ENCODE measurements at regions not wholly inside any gene's neighbourhood (a gene's known extent, or its start where the extent isn't known, plus 50 kb on each side); places are given as distances from the start of the nearest gene placed in this dataset.

- WGBS, 2 experiments (ENCODE audit: insufficient coverage in 1 of 2, insufficient read length in 1 of 2) = 79 to 86% methylated on average over 2 to 5 of the region's 5 CpGs
- Mint-ChIP-seq H3K4me3 (no peak overlapping the region), H3K9me3 (no peaks in the 10 kb centered on the region), H3K27me3 (ENCODE audit: insufficient read depth) (no peaks in the 10 kb centered on the region), H3K36me3 (ENCODE audit: low read depth) (no peaks in the 10 kb centered on the region), H3K27ac (no peak overlapping the region), H3K4me1 (peaks cover 5% of the 10 kb centered on the region)
- no peak overlapping the region for H3K9ac ChIP-seq (ENCODE audit: extremely low read depth, low read length, poor library complexity, severe bottlenecking)
- no peak overlapping the region for H3K27ac ChIP-seq (ENCODE audit: low read depth, low read length)
- no peak for TF ChIP-seq CTCF (conservative IDR thresholded peaks at IDR 0.05)
- no peak overlapping the region for H3K4me3 ChIP-seq (ENCODE audit: low read length)
- DNase-seq = peak; percentile 64
- peaks cover 7% of the 10 kb centered on the region for H3K27me3 ChIP-seq (ENCODE audit: control insufficient read depth, insufficient read depth, low read length, poor library complexity, severe bottlenecking)
- peaks cover 2% of the 10 kb centered on the region for H3K4me1 ChIP-seq (ENCODE audit: control insufficient read depth, insufficient read depth, low read length)
- no peaks in the 10 kb centered on the region for H3K9me3 ChIP-seq (ENCODE audit: control insufficient read depth, low read length)
- H3K36me3 ChIP-seq (ENCODE audit: control insufficient read depth, insufficient read depth, low read length) = no peaks in the 10 kb centered on the region
These were observed 194.1 kb downstream of the SP3 start for GRCh38 chr2:173770947-173771678.

GRCh38 chr2:173772205-173772604 lies 193.0 kb downstream of the SP3 start:
- no peaks in the 10 kb centered on the region for H3K9me3 Mint-ChIP-seq
- H3K27me3 Mint-ChIP-seq (ENCODE audit: insufficient read depth) = no peaks in the 10 kb centered on the region
- H3K4me3 ChIP-seq (ENCODE audit: low read length) = no peak overlapping the region
- no peaks in the 10 kb centered on the region for H3K36me3 Mint-ChIP-seq (ENCODE audit: low read depth)
- DNase-seq = no peak
- peaks cover 2% of the 10 kb centered on the region for H3K27me3 ChIP-seq (ENCODE audit: control insufficient read depth, insufficient read depth, low read length, poor library complexity, severe bottlenecking)
- no peak overlapping the region for H3K27ac Mint-ChIP-seq
- H3K4me1 Mint-ChIP-seq = peaks cover 5% of the 10 kb centered on the region
- peaks cover 2% of the 10 kb centered on the region for H3K4me1 ChIP-seq (ENCODE audit: control insufficient read depth, insufficient read depth, low read length)
- no peak overlapping the region for H3K4me3 Mint-ChIP-seq
- H3K27ac ChIP-seq (ENCODE audit: low read depth, low read length) = no peak overlapping the region
- no peaks in the 10 kb centered on the region for H3K36me3 ChIP-seq (ENCODE audit: control insufficient read depth, insufficient read depth, low read length)
- H3K9ac ChIP-seq (ENCODE audit: extremely low read depth, low read length, poor library complexity, severe bottlenecking) = no peak overlapping the region
- no peak for TF ChIP-seq CTCF (conservative IDR thresholded peaks at IDR 0.05)
- H3K9me3 ChIP-seq (ENCODE audit: control insufficient read depth, low read length) = no peaks in the 10 kb centered on the region
- WGBS, 2 experiments (ENCODE audit: insufficient coverage in 1 of 2, insufficient read length in 1 of 2) = 87 to 94% methylated on average over 3 of the region's 3 CpGs

GRCh38 chr2:173773076-173773475 lies 192.1 kb downstream of the SP3 start:
- Mint-ChIP-seq H3K4me3 (no peak overlapping the region), H3K4me1 (peaks cover 5% of the 10 kb centered on the region), H3K9me3 (no peaks in the 10 kb centered on the region), H3K27me3 (ENCODE audit: insufficient read depth) (no peaks in the 10 kb centered on the region), H3K27ac (no peak overlapping the region), H3K36me3 (ENCODE audit: low read depth) (no peaks in the 10 kb centered on the region)
- Histone ChIP-seq H3K4me1 (ENCODE audit: control insufficient read depth, insufficient read depth, low read length) (peaks cover 2% of the 10 kb centered on the region), H3K9ac (ENCODE audit: extremely low read depth, low read length, poor library complexity, severe bottlenecking) (no peak overlapping the region), H3K4me3 (ENCODE audit: low read length) (no peak overlapping the region), H3K27ac (ENCODE audit: low read depth, low read length) (no peak overlapping the region), H3K36me3 (ENCODE audit: control insufficient read depth, insufficient read depth, low read length) (no peaks in the 10 kb centered on the region), H3K9me3 (ENCODE audit: control insufficient read depth, low read length) (no peaks in the 10 kb centered on the region), H3K27me3 (ENCODE audit: control insufficient read depth, insufficient read depth, low read length, poor library complexity, severe bottlenecking) (no peaks in the 10 kb centered on the region)
- WGBS, 2 experiments (ENCODE audit: insufficient coverage in 1 of 2, insufficient read length in 1 of 2) = 90 to 92% methylated on average over 2 to 4 of the region's 4 CpGs
- TF ChIP-seq CTCF (conservative IDR thresholded peaks at IDR 0.05) = no peak
- DNase-seq = no peak
